ENCODE measurements at regions not wholly inside any gene's neighbourhood (a gene's known extent, or its start where the extent isn't known, plus 50 kb on each side); places are given as distances from the start of the nearest gene placed in this dataset.

GRCh38 chr12:3362737-3363136 lies 128.3 kb upstream of the PRMT8 start:
- POLR2A ChIA-PET: no interaction called here
- Histone ChIP-seq H3K36me3 (ENCODE audit: control insufficient read depth in 2 of 2, extremely low read depth in 1 of 2, insufficient read depth in 2 of 2, low read length in 2 of 2) (no peaks in the 10 kb centered on the region), H3K79me2 (ENCODE audit: control insufficient read depth, insufficient read depth, low read length) (no peaks in the 10 kb centered on the region), H3K9me3 (replicated peaks; ENCODE audit: control insufficient read depth, insufficient read depth, low read length) (no peaks in the 10 kb centered on the region), H3K4me3 (replicated peaks in 1 of 3; ENCODE audit: insufficient read depth in 1 of 3, low read depth in 1 of 3, low read length in 3 of 3) (no peak overlapping the region), H3K27me3 (ENCODE audit: control insufficient read depth in 2 of 2, insufficient read depth in 2 of 2, low read length in 2 of 2) (peaks cover 26 to 27% of the 10 kb centered on the region in 2 experiments), H3K4me2 (ENCODE audit: insufficient read depth, low read length) (no peak overlapping the region), H4K20me1 (replicated peaks; ENCODE audit: control insufficient read depth, extremely low read depth, insufficient read depth, low read length) (no peaks in the 10 kb centered on the region), H3K9me1 (replicated peaks; ENCODE audit: control insufficient read depth, extremely low read depth, insufficient read depth, low read length) (no peaks in the 10 kb centered on the region), H2AFZ (ENCODE audit: low read depth, low read length) (no peak overlapping the region), H3K27ac (ENCODE audit: insufficient read depth, low read depth, low read length) (no peak overlapping the region), H3K9ac (replicated peaks; ENCODE audit: extremely low read depth, insufficient read depth, low read length) (no peak overlapping the region), H3K4me1 (ENCODE audit: control insufficient read depth, extremely low read depth, insufficient read depth, low read length) (no peaks in the 10 kb centered on the region)
- dilution Hi-C loops (cut with MboI; ENCODE audit: extremely low pct_ligation_motif_present, low sequenced_read_pairs) (no loop called here), intact Hi-C loops (cut with micrococcal nuclease) (no loop called here)
- no TSS peak for BruUV-seq (replicated peaks)
- DNase-seq (ENCODE audit: low read depth, low spot score) (no peak), FAIRE-seq (no peak)
- TF ChIP-seq EZH2 (IDR thresholded peaks at IDR 0.05; ENCODE audit: borderline replicate concordance, low read depth, low read length, severe bottlenecking): no peak
- TF ChIP-seq JUN (IDR thresholded peaks at IDR 0.05; ENCODE audit: borderline replicate concordance, insufficient read depth, insufficient read length, low read depth): no peak
- TF ChIP-seq MAX (IDR thresholded peaks at IDR 0.05; ENCODE audit: insufficient read depth, insufficient read length): no peak
- no peak for TF ChIP-seq POLR2A (IDR thresholded peaks at IDR 0.05; ENCODE audit: low read depth, low read length)
- no peak for TF ChIP-seq GATA2 (IDR thresholded peaks at IDR 0.05; ENCODE audit: insufficient read depth, insufficient read length, low read depth, low read length)
- no peak for TF ChIP-seq CTCF (IDR thresholded peaks at IDR 0.05; ENCODE audit: extremely low read depth in 1 of 2, insufficient read depth in 1 of 2, low read depth in 1 of 2, low read length in 2 of 2)
- TF ChIP-seq MYC (IDR thresholded peaks at IDR 0.05; ENCODE audit: low read depth, low read length): no peak
- TF ChIP-seq FOS (IDR thresholded peaks at IDR 0.05; ENCODE audit: borderline replicate concordance, insufficient read depth, low read length): no peak
- no peak for TF ChIP-seq POLR2AphosphoS5 (IDR thresholded peaks at IDR 0.05; ENCODE audit: insufficient read depth, low read depth, low read length)
- CTCF ChIA-PET: no interaction called here
